ENCODE measurements at regions not wholly inside any gene's neighbourhood (a gene's known extent, or its start where the extent isn't known, plus 50 kb on each side); places are given as distances from the start of the nearest gene placed in this dataset.

- Histone ChIP-seq H3K9me2 (replicated peaks; ENCODE audit: insufficient read depth, low read length) (no peaks in the 10 kb centered on the region), H2AFZ (ENCODE audit: low read length) (no peak overlapping the region), H3K9ac (ENCODE audit: low read length) (no peak overlapping the region), H3K4me1 (ENCODE audit: low read length) (no peaks in the 10 kb centered on the region), H3K27me3 (replicated peaks; ENCODE audit: insufficient read depth, low read length) (no peaks in the 10 kb centered on the region), H3K4me2 (ENCODE audit: low read depth, low read length) (no peak overlapping the region), H3K79me2 (ENCODE audit: low read length) (no peaks in the 10 kb centered on the region), H4K20me1 (ENCODE audit: insufficient read depth, low read length) (no peaks in the 10 kb centered on the region), H3K27ac (ENCODE audit: low read length) (no peak overlapping the region), H3K4me3 (ENCODE audit: low read length) (no peak overlapping the region), H3K36me3 (replicated peaks; ENCODE audit: insufficient read depth, low read length) (no peaks in the 10 kb centered on the region), H3K9me3 (replicated peaks; ENCODE audit: insufficient read depth, low read length) (no peaks in the 10 kb centered on the region), H3F3A (ENCODE audit: insufficient read depth, low read length) (no peaks in the 10 kb centered on the region)
- DNase-seq: no peak
- TF ChIP-seq EZH2phosphoT487 (IDR thresholded peaks at IDR 0.05; ENCODE audit: low read length) (no peak), CTCF (IDR thresholded peaks at IDR 0.05; ENCODE audit: low read length) (no peak), EZH2 (optimal IDR thresholded peaks at IDR 0.05; ENCODE audit: low read depth, low read length) (no peak)
Measured at GRCh38 chr6:139894271-139894670, 519.8 kb upstream of the CITED2 start.

DNA sequence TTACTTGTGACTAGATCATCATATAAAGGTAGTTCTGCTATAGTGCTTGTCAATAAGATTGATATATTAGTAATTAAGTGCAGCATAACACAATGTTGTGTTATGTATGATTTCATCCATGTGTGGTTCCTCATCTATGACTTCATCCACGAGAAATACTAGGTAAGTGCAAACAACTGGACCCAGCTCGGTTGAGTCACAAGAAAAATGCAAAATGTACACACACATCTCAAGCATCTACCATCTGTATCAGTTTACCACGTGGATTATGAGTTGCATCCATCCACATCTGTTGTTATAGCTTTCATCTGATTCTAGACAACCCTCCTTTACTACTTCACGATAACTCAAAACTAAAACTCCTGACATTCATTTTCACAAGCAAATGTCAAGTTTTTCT is 517.0 kb upstream of the CITED2 start:
- H3K27ac ChIP-seq (ENCODE audit: low read length): no peak overlapping the region
- no peaks in the 10 kb centered on the region for H4K20me1 ChIP-seq (ENCODE audit: insufficient read depth, low read length)
- TF ChIP-seq CTCF (IDR thresholded peaks at IDR 0.05; ENCODE audit: low read length): no peak
- no peak for TF ChIP-seq EZH2phosphoT487 (IDR thresholded peaks at IDR 0.05; ENCODE audit: low read length)
- no peak for TF ChIP-seq EZH2 (optimal IDR thresholded peaks at IDR 0.05; ENCODE audit: low read depth, low read length)
- no peak overlapping the region for H3K4me3 ChIP-seq (ENCODE audit: low read length)
- H2AFZ ChIP-seq (ENCODE audit: low read length): no peak overlapping the region
- no peaks in the 10 kb centered on the region for H3K4me1 ChIP-seq (ENCODE audit: low read length)
- H3K9me3 ChIP-seq (replicated peaks; ENCODE audit: insufficient read depth, low read length): no peaks in the 10 kb centered on the region
- no peaks in the 10 kb centered on the region for H3F3A ChIP-seq (ENCODE audit: insufficient read depth, low read length)
- H3K79me2 ChIP-seq (ENCODE audit: low read length): no peaks in the 10 kb centered on the region
- no peak overlapping the region for H3K4me2 ChIP-seq (ENCODE audit: low read depth, low read length)
- no peak for DNase-seq
- no peaks in the 10 kb centered on the region for H3K27me3 ChIP-seq (replicated peaks; ENCODE audit: insufficient read depth, low read length)
- H3K9me2 ChIP-seq (replicated peaks; ENCODE audit: insufficient read depth, low read length): no peaks in the 10 kb centered on the region
- no peak overlapping the region for H3K9ac ChIP-seq (ENCODE audit: low read length)
- no peaks in the 10 kb centered on the region for H3K36me3 ChIP-seq (replicated peaks; ENCODE audit: insufficient read depth, low read length)

DNA sequence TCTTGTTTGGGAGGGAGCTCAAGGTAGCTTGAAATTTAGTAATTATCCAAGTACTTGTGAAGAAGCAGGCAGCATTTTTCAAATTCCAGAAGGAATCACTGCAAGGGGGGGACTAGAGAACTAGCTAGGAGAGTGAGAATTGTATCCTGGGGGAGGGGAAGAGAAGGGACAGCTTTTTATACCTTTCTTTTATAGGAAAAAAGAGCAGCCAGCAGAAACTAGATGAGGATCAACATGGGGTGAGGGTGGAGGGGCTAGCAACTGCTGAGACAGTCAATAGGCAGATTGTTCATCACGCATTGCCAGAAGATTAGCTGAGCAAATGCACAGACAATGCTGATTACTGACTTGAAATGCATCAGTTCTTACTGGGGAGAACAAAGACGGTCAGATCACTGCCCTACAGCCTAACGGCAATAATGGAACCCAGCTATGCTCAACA is 514.3 kb upstream of the CITED2 start:
- H3K9me3 ChIP-seq (replicated peaks; ENCODE audit: insufficient read depth, low read length): no peaks in the 10 kb centered on the region
- no peak overlapping the region for H3K4me3 ChIP-seq (ENCODE audit: low read length)
- peaks cover under 1% of the 10 kb centered on the region; the same call in 1 of the 2 replicates for H3K4me1 ChIP-seq (ENCODE audit: low read length)
- TF ChIP-seq EZH2 (optimal IDR thresholded peaks at IDR 0.05; ENCODE audit: low read depth, low read length) (no peak), CTCF (IDR thresholded peaks at IDR 0.05; ENCODE audit: low read length) (no peak), EZH2phosphoT487 (IDR thresholded peaks at IDR 0.05; ENCODE audit: low read length) (no peak)
- no peaks in the 10 kb centered on the region for H3K79me2 ChIP-seq (ENCODE audit: low read length)
- no peaks in the 10 kb centered on the region for H3K27me3 ChIP-seq (replicated peaks; ENCODE audit: insufficient read depth, low read length)
- no peak overlapping the region for H3K4me2 ChIP-seq (ENCODE audit: low read depth, low read length)
- H3K9me2 ChIP-seq (replicated peaks; ENCODE audit: insufficient read depth, low read length): no peaks in the 10 kb centered on the region
- no peaks in the 10 kb centered on the region for H3F3A ChIP-seq (ENCODE audit: insufficient read depth, low read length)
- no peak overlapping the region for H3K27ac ChIP-seq (ENCODE audit: low read length)
- H3K9ac ChIP-seq (ENCODE audit: low read length): no peak overlapping the region
- no peak overlapping the region for H2AFZ ChIP-seq (ENCODE audit: low read length)
- no peaks in the 10 kb centered on the region for H3K36me3 ChIP-seq (replicated peaks; ENCODE audit: insufficient read depth, low read length)
- DNase-seq: no peak
- H4K20me1 ChIP-seq (ENCODE audit: insufficient read depth, low read length): no peaks in the 10 kb centered on the region
